Activated CD4-positive, alpha-beta T cell treated with anti-CD3 and anti-CD28 coated beads for 36 hours (primary cell): ENCODE measurements at regions not wholly inside any gene's neighbourhood (a gene's known extent, or its start where the extent isn't known, plus 50 kb on each side); places are given as distances from the start of the nearest gene placed in this dataset.

ENCODE experiments used
- ATAC-seq: fragments of 200-7000 bp; cut with Tn5 transposase; one replicate; pipeline ENCODE4 v1.10.0; 2021; ENCODE audit warnings: mild to moderate bottlenecking, moderate library complexity
- CTCF ChIA-PET: fragments of 350-600 bp; sonication (Branson Sonifier 250); formaldehyde crosslinking; loops from one replicate; lab custom pipeline; 2021; ENCODE audit warnings: antibody characterized with exemption; lab: Charles Lee
- POLR2A ChIA-PET: fragments of 350-600 bp; sonication (Branson Sonifier 250); formaldehyde crosslinking; loops from one replicate; lab custom pipeline; 2021; ENCODE audit warnings: antibody characterized with exemption, inconsistent platforms; lab: Charles Lee
- DNase-seq: peaks from one replicate; pipeline ENCODE4 v3.0.0-alpha.2; 2020
- H3K27ac Mint-ChIP-seq: one replicate; pipeline ENCODE4 v1.8.0; 2021; ENCODE audit warnings: mixed read lengths
- H3K27me3 Mint-ChIP-seq: one replicate; pipeline ENCODE4 v1.8.0; 2021; ENCODE audit warnings: mixed read lengths
- H3K36me3 Mint-ChIP-seq: one replicate; pipeline ENCODE4 v1.8.0; 2021; ENCODE audit warnings: low read depth, mixed read lengths
- H3K4me1 Mint-ChIP-seq: one replicate; pipeline ENCODE4 v1.8.0; 2021; ENCODE audit warnings: mixed read lengths
- H3K4me3 Mint-ChIP-seq: one replicate; pipeline ENCODE4 v1.8.0; 2021; ENCODE audit warnings: mild to moderate bottlenecking, moderate library complexity, mixed read lengths
- H3K9me3 Mint-ChIP-seq: one replicate; pipeline ENCODE4 v1.8.0; 2021; ENCODE audit warnings: low read depth, mixed read lengths
- intact Hi-C, 2 experiments: fragments of 100-400 bp; cut with DNase I in 1 of 2; cut with micrococcal nuclease in 1 of 2; formaldehyde crosslinking; loops; one replicate each; pipeline versions ENCODE4 v1.14.2 to v1.15.1; 2022 to 2024; cut with DNase I, micrococcal nuclease

- no peak overlapping the region for H3K4me3 Mint-ChIP-seq
- peaks cover 15% of the 10 kb centered on the region for H3K9me3 Mint-ChIP-seq
- no peaks in the 10 kb centered on the region for H3K27me3 Mint-ChIP-seq
- no peaks in the 10 kb centered on the region for H3K4me1 Mint-ChIP-seq
- DNase-seq: no peak
- POLR2A ChIA-PET: no interaction called here
- no peak overlapping the region for H3K27ac Mint-ChIP-seq
- H3K36me3 Mint-ChIP-seq: no peaks in the 10 kb centered on the region
- CTCF ChIA-PET: no interaction called here
- intact Hi-C loops: no loop called here
- ATAC-seq: no peak
Observed at GRCh38 chr6:92469186-92469828, 950.1 kb downstream of the EPHA7 start.

- ATAC-seq (no peak), DNase-seq (no peak)
- ChIA-PET POLR2A (no interaction called here), CTCF (no interaction called here)
- H3K4me1 Mint-ChIP-seq: no peaks in the 10 kb centered on the region
- H3K27ac Mint-ChIP-seq: no peak overlapping the region
- H3K27me3 Mint-ChIP-seq: no peaks in the 10 kb centered on the region
- H3K4me3 Mint-ChIP-seq: no peak overlapping the region
- intact Hi-C loops: no loop called here
- H3K9me3 Mint-ChIP-seq: peaks cover 13% of the 10 kb centered on the region
- H3K36me3 Mint-ChIP-seq: no peaks in the 10 kb centered on the region
Observed at GRCh38 chr6:92468066-92468465, 951.3 kb downstream of the EPHA7 start.

GRCh38 chr6:92460133-92460532 lies 959.2 kb downstream of the EPHA7 start:
- ChIA-PET CTCF (no interaction called here), POLR2A (no interaction called here)
- H3K4me3 Mint-ChIP-seq: no peak overlapping the region
- ATAC-seq (no peak), DNase-seq (no peak)
- H3K36me3 Mint-ChIP-seq: no peaks in the 10 kb centered on the region
- H3K27me3 Mint-ChIP-seq: no peaks in the 10 kb centered on the region
- intact Hi-C loops: no loop called here
- H3K27ac Mint-ChIP-seq: no peak overlapping the region
- H3K4me1 Mint-ChIP-seq: no peaks in the 10 kb centered on the region
- H3K9me3 Mint-ChIP-seq: no peaks in the 10 kb centered on the region

- ATAC-seq: no peak
- no peaks in the 10 kb centered on the region for H3K4me1 Mint-ChIP-seq
- H3K9me3 Mint-ChIP-seq: no peaks in the 10 kb centered on the region
- intact Hi-C loops: no loop called here
- no peak for DNase-seq
- no peaks in the 10 kb centered on the region for H3K27me3 Mint-ChIP-seq
- no peak overlapping the region for H3K27ac Mint-ChIP-seq
- no peaks in the 10 kb centered on the region for H3K36me3 Mint-ChIP-seq
- ChIA-PET CTCF (no interaction called here), POLR2A (no interaction called here)
- no peak overlapping the region for H3K4me3 Mint-ChIP-seq
Observed at GRCh38 chr6:92459606-92460005, 959.8 kb downstream of the EPHA7 start.

DNA sequence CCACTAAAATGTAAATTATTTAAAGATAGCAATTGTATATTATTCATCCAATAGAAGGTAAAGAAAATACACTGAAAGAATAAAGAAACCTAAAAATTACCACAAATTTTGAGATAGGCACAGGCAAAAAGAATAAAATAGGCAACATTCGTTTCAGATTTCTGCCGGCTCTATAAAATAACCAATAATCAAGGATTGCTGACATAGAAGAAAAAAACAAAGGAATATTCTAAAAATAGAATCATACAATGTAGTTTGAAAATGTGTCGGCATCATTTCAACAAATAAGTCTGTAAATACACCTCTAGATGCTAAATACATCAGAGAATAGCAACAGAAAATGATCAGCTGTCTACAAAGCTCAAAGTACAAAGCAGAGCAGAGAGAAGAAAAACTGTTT lies 973.3 kb downstream of the EPHA7 start:
- Mint-ChIP-seq H3K4me1 (no peaks in the 10 kb centered on the region), H3K9me3 (peaks cover 3% of the 10 kb centered on the region), H3K36me3 (no peaks in the 10 kb centered on the region), H3K27me3 (no peaks in the 10 kb centered on the region), H3K4me3 (no peak overlapping the region), H3K27ac (no peak overlapping the region)
- ATAC-seq (no peak), DNase-seq (no peak)
- CTCF ChIA-PET: no interaction called here
- POLR2A ChIA-PET: no interaction called here
- intact Hi-C loops: no loop called here

DNA sequence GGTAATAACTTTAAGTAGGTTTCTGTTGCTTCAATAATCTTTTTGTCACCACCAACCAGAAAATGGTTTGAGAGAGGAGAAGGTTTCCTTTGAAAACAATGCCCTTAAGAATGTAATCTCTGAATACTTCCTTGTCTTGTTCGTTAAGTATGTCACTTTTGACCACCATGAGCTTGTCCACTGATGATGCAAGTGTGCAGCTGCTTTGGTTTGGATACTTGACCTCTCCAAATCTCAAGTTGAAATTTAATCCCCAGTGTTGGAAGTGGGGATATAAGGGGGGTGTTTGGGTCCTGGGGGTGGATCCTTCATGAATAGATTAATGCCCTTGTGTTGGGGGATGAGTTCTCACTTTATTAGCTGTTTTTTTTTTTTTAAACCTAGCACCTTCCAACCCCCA lies 985.4 kb downstream of the EPHA7 start:
- Mint-ChIP-seq H3K27me3 (no peaks in the 10 kb centered on the region), H3K27ac (no peak overlapping the region), H3K4me3 (no peak overlapping the region), H3K9me3 (peaks cover 6% of the 10 kb centered on the region), H3K36me3 (no peaks in the 10 kb centered on the region), H3K4me1 (no peaks in the 10 kb centered on the region)
- intact Hi-C loops: no loop called here
- ATAC-seq (no peak), DNase-seq (no peak)
- POLR2A ChIA-PET: no interaction called here
- CTCF ChIA-PET: no interaction called here

DNA sequence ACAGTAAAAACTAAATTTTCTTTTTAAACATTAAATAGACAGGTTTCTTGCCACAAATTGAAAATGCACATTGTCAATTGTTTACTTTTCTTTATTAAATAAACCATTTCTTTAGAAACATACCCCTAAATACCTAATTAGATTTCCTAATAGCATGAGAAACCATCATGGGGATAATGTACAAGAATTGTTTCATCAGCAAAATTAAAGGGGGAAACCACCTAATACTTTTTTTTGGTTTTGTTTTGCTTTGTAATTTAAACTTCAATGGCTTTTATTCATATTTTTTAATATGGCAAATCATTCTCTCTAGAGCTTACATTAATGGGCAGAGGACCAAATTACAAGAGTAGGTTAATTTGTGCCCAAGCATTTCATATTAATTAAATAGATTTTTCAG lies 987.9 kb downstream of the EPHA7 start:
- Mint-ChIP-seq H3K36me3 (no peaks in the 10 kb centered on the region), H3K27ac (no peak overlapping the region)
- intact Hi-C loops: no loop called here

GRCh38 chr6:92428448-92428847 lies 990.9 kb downstream of the EPHA7 start:
- no peaks in the 10 kb centered on the region for H3K36me3 Mint-ChIP-seq
- no peaks in the 10 kb centered on the region for H3K27me3 Mint-ChIP-seq
- ATAC-seq: no peak
- H3K4me3 Mint-ChIP-seq: no peak overlapping the region
- ChIA-PET CTCF (no interaction called here), POLR2A (no interaction called here)
- intact Hi-C loops: no loop called here
- DNase-seq: no peak
- H3K9me3 Mint-ChIP-seq: peaks cover 6% of the 10 kb centered on the region
- no peak overlapping the region for H3K27ac Mint-ChIP-seq
- H3K4me1 Mint-ChIP-seq: no peaks in the 10 kb centered on the region

More for the DNA sequence above, 987.9 kb downstream of the EPHA7 start:
- no peaks in the 10 kb centered on the region for H3K4me1 Mint-ChIP-seq
- ChIA-PET CTCF (no interaction called here), POLR2A (no interaction called here)
- peaks cover 7% of the 10 kb centered on the region for H3K9me3 Mint-ChIP-seq
- no peaks in the 10 kb centered on the region for H3K27me3 Mint-ChIP-seq
- H3K4me3 Mint-ChIP-seq: no peak overlapping the region
- ATAC-seq (no peak), DNase-seq (no peak)

DNA sequence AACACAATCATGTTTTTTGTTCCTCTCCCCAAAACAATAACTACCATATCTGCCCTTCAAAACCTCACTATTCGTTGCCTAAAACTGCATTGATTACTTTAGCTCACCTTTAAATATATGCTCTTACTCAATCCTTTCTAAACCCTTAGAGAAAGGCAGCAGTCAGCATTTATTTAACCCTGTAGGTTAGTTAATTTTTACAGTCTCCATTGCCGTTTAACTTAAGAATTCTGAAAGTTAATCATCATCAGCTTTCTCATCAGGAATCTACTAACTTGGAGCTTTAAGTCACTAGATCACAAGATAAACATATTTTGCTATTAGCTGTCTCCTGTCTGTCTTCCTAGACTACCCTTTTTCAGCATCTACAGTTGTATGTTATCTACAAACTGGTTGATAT lies 991.9 kb downstream of the EPHA7 start:
- CTCF ChIA-PET: interaction anchor here (0.6 kb wide), 1 partner anchor 475 kb away, joined by 3 read pairs; no protein-coding TSS in a partner anchor
- no peaks in the 10 kb centered on the region for H3K36me3 Mint-ChIP-seq
- no peak for DNase-seq
- H3K4me1 Mint-ChIP-seq: no peaks in the 10 kb centered on the region
- POLR2A ChIA-PET: no interaction called here
- H3K4me3 Mint-ChIP-seq: no peak overlapping the region
- no peaks in the 10 kb centered on the region for H3K27me3 Mint-ChIP-seq
- H3K27ac Mint-ChIP-seq: no peak overlapping the region
- intact Hi-C loops: no loop called here
- H3K9me3 Mint-ChIP-seq: peaks cover 6% of the 10 kb centered on the region
- no peak for ATAC-seq

DNA sequence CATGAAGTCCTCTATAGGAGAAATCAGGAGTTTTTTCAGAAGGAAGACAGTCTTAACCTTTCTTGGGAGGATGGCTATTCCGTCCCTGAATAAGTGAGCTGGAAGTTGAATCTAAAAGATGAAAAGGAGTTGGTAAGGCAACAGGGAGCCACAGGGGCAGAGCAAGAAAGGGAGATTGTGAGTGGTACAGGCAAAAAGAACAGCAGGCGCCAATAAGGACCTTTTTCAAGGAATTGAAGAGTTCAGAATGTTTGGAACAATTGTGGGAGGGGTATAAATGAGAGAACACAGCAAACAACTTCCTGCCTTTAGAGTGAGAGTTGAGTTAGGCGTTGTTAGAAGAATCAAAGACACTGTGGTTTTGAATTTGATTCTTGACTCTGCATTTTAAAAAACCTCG lies 1003.7 kb downstream of the EPHA7 start:
- POLR2A ChIA-PET: no interaction called here
- CTCF ChIA-PET: interaction anchor here (0.7 kb wide), 1 partner anchor 289 kb away, joined by 3 read pairs; no protein-coding TSS in a partner anchor
- intact Hi-C loops: no loop called here
- DNase-seq: no peak
- peaks cover 7% of the 10 kb centered on the region for H3K9me3 Mint-ChIP-seq
- H3K4me3 Mint-ChIP-seq: no peak overlapping the region
- ATAC-seq: no peak
- no peaks in the 10 kb centered on the region for H3K36me3 Mint-ChIP-seq
- H3K4me1 Mint-ChIP-seq: no peaks in the 10 kb centered on the region
- H3K27ac Mint-ChIP-seq: no peak overlapping the region
- no peaks in the 10 kb centered on the region for H3K27me3 Mint-ChIP-seq

DNA sequence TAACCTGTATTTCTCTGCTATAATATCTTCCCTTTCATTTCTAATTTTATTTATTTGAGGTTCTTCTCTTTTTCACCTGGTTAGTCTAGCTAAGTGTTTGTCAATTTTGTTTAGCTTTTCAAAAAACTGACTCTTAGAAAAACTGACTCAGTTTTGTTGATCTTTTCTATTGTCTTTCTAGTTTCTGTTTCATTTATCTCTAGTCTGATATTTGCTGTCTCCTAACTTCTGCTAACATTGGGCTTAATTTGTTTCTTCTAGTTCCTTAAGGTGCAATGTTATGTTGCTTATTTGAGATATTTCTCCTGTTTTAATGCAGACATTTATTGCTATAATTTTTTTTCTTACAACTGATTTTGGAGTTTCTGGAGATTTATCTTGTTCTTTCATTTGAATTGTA lies 1011.0 kb downstream of the EPHA7 start:
- no peak for ATAC-seq
- ChIA-PET POLR2A (no interaction called here), CTCF (interaction anchor here (0.5 to 1.5 kb wide), 2 partner anchors 14 to 728 kb away, joined by 3 read pairs; no protein-coding TSS in a partner anchor)
- DNase-seq: no peak
- no peak overlapping the region for H3K27ac Mint-ChIP-seq
- intact Hi-C loops: no loop called here
- H3K27me3 Mint-ChIP-seq: no peaks in the 10 kb centered on the region
- no peaks in the 10 kb centered on the region for H3K36me3 Mint-ChIP-seq
- H3K9me3 Mint-ChIP-seq: peaks cover 9% of the 10 kb centered on the region
- H3K4me3 Mint-ChIP-seq: no peak overlapping the region
- no peaks in the 10 kb centered on the region for H3K4me1 Mint-ChIP-seq

DNA sequence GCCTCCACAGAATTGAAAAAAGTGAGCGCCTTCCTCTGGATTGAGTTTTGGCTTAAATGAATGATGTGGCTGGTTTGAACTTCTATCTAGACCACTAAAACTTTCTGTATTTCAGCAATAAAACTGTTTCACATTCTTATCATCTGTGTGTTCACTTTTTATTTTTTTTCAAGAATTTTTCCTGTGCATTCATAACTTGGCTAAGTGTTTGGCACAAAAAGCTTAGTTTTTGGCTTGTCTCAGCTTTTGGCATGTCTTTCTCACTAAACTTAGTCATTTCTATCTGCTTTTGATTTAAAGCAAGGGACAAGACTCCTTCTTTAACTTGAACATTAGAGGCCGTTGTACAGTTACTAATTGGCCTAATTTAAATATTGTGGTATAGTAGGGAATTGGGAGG lies 1015.1 kb downstream of the EPHA7 start:
- no peak overlapping the region for H3K4me3 Mint-ChIP-seq
- no peak for ATAC-seq
- no peaks in the 10 kb centered on the region for H3K4me1 Mint-ChIP-seq
- no peak for DNase-seq
- POLR2A ChIA-PET: no interaction called here
- H3K27ac Mint-ChIP-seq: no peak overlapping the region
- no peaks in the 10 kb centered on the region for H3K27me3 Mint-ChIP-seq
- intact Hi-C loops: no loop called here
- H3K9me3 Mint-ChIP-seq: peaks cover 5% of the 10 kb centered on the region
- CTCF ChIA-PET: no interaction called here
- H3K36me3 Mint-ChIP-seq: no peaks in the 10 kb centered on the region
